H1 (cell line): ENCODE measurements at regions not wholly inside any gene's neighbourhood (a gene's known extent, or its start where the extent isn't known, plus 50 kb on each side); places are given as distances from the start of the nearest gene placed in this dataset.

Source experiments
- CTCF ChIA-PET: fragments of 300-600 bp; sonication (Branson Sonifier 250); formaldehyde crosslinking; loops from one replicate; lab custom pipeline; 2021; ENCODE audit not compliant: partially characterized antibody; lab: Charles Lee
- POLR2A ChIA-PET: fragments of 300-600 bp; sonication (Branson Sonifier 250); formaldehyde crosslinking; loops from one replicate; lab custom pipeline; 2021; ENCODE audit warnings: inconsistent platforms; ENCODE audit not compliant: partially characterized antibody; lab: Charles Lee
- DNase-seq, 2 experiments: peaks; one replicate each; pipeline versions ENCODE4 v3.0.0 to v3.0.0-alpha.2; 2010 to 2022; ENCODE audit warnings: low spot score in 2 of 2, low read depth in 1 of 2, mixed read lengths in 1 of 2
- FAIRE-seq: peaks from 2 replicates; lab custom pipeline; 2011; peaks lifted over from hg19 to GRCh38; lab: Jason Lieb, UNC
- H2AFZ ChIP-seq: 2 replicates; pipeline ENCODE4 v1.8.1; 2012; ENCODE audit warnings: low read length, inconsistent platforms
- H2AK5ac ChIP-seq: 2 replicates; pipeline ENCODE4 v1.6.1; 2013; ENCODE audit warnings: low read depth, low read length
- H2BK120ac ChIP-seq: replicated peaks from 2 replicates; pipeline ENCODE3; 2013; ENCODE audit warnings: low read depth, low read length, inconsistent platforms
- H2BK12ac ChIP-seq: 2 replicates; pipeline ENCODE4 v1.6.1; 2013; ENCODE audit warnings: low read depth, low read length
- H2BK15ac ChIP-seq: 2 replicates; pipeline ENCODE4 v1.6.1; 2013; ENCODE audit warnings: low read length
- H2BK20ac ChIP-seq: 2 replicates; pipeline ENCODE4 v1.6.1; 2013; ENCODE audit warnings: low read length
- H2BK5ac ChIP-seq: 2 replicates; pipeline ENCODE4 v1.6.1; 2013; ENCODE audit warnings: low read depth, low read length
- H3K14ac ChIP-seq: 2 replicates; pipeline ENCODE4 v1.6.1; 2013; ENCODE audit warnings: inconsistent platforms; ENCODE audit not compliant: insufficient read length
- H3K18ac ChIP-seq: 2 replicates; pipeline ENCODE4 v1.6.1; 2013; ENCODE audit warnings: low read length; ENCODE audit errors: extremely low read depth
- H3K23ac ChIP-seq: 2 replicates; pipeline ENCODE4 v1.6.1; 2013; ENCODE audit warnings: inconsistent platforms; ENCODE audit not compliant: insufficient read length
- H3K23me2 ChIP-seq: 2 replicates; pipeline ENCODE4 v1.6.1; 2013; ENCODE audit warnings: low read depth, low read length
- H3K27ac ChIP-seq: 2 replicates; pipeline ENCODE4 v1.6.1; 2011; ENCODE audit warnings: low read depth, low read length, inconsistent platforms
- H3K27me3 ChIP-seq, 4 experiments: replicated peaks in 1 of 4; 1 replicate in 1 of 4; 2 replicates in 3 of 4; pipeline versions ENCODE4 v1.6.1 to v1.8.1; 2011 to 2013; ENCODE audit warnings: low read length in 3 of 4, mild to moderate bottlenecking in 3 of 4, inconsistent platforms in 2 of 4, mixed read lengths in 2 of 4, moderate library complexity in 1 of 4; ENCODE audit not compliant: control insufficient read depth in 3 of 4, insufficient read depth in 3 of 4; ENCODE audit errors: extremely low read depth in 1 of 4
- H3K36me3 ChIP-seq, 4 experiments: 2 replicates each; pipeline versions ENCODE4 v1.6.1 to v1.8.1; 2011 to 2013; ENCODE audit warnings: mild to moderate bottlenecking in 4 of 4, low read length in 3 of 4, moderate library complexity in 2 of 4, control low read depth in 1 of 4, inconsistent platforms in 1 of 4; ENCODE audit not compliant: insufficient read depth in 4 of 4, control insufficient read depth in 2 of 4
- H3K4ac ChIP-seq: replicated peaks from 2 replicates; pipeline ENCODE3; 2013; ENCODE audit warnings: low read length, low read depth, mixed read lengths, inconsistent platforms; ENCODE audit not compliant: insufficient read length
- H3K4me1 ChIP-seq, 4 experiments: replicated peaks in 1 of 4; 1 replicate in 1 of 4; 2 replicates in 3 of 4; pipeline versions ENCODE4 v1.6.1 to v1.8.1; 2011 to 2013; ENCODE audit warnings: low read length in 3 of 4, inconsistent platforms in 2 of 4, mixed read lengths in 1 of 4; ENCODE audit not compliant: insufficient read depth in 4 of 4, control insufficient read depth in 3 of 4
- H3K4me2 ChIP-seq, 2 experiments: 2 replicates each; pipeline versions ENCODE4 v1.6.1 to v1.8.1; 2011 to 2013; ENCODE audit warnings: low read depth in 2 of 2, low read length in 2 of 2, control low read depth in 1 of 2, inconsistent platforms in 1 of 2, mild to moderate bottlenecking in 1 of 2; ENCODE audit not compliant: insufficient read depth in 1 of 2
- H3K4me3 ChIP-seq, 4 experiments: fragments of 200-600, 300-600 bp in 1 of 4; sonication (generic), shearing (Covaris generic), sonication (Bioruptor Twin) in 1 of 4; 2 replicates each; pipeline versions ENCODE4 v1.5.1 to v1.8.1; 2011 to 2016; ENCODE audit warnings: low read length in 4 of 4, low read depth in 3 of 4, control low read depth in 2 of 4, inconsistent platforms in 2 of 4, mild to moderate bottlenecking in 2 of 4, mixed read lengths in 1 of 4, moderate library complexity in 1 of 4; ENCODE audit not compliant: insufficient read depth in 2 of 4; ENCODE audit errors: extremely low read depth in 1 of 4
- H3K56ac ChIP-seq: replicated peaks from 2 replicates; pipeline ENCODE3; 2013; ENCODE audit warnings: low read depth, mild to moderate bottlenecking, mixed read lengths, low read length, inconsistent platforms; ENCODE audit not compliant: insufficient read length
- H3K79me1 ChIP-seq: 2 replicates; pipeline ENCODE4 v1.6.1; 2013; ENCODE audit warnings: low read depth, low read length, control low read depth
- H3K79me2 ChIP-seq, 2 experiments: 2 replicates each; pipeline versions ENCODE4 v1.6.1 to v1.8.1; 2012 to 2013; ENCODE audit warnings: low read length in 2 of 2, mild to moderate bottlenecking in 2 of 2, inconsistent platforms in 1 of 2; ENCODE audit not compliant: insufficient read depth in 2 of 2, control insufficient read depth in 1 of 2
- H3K9ac ChIP-seq, 4 experiments: replicated peaks in 1 of 4; 1 replicate in 1 of 4; 2 replicates in 3 of 4; pipeline versions ENCODE4 v1.6.1 to v1.8.1; 2011 to 2013; ENCODE audit warnings: low read depth in 3 of 4, low read length in 3 of 4, control low read depth in 2 of 4, mild to moderate bottlenecking in 2 of 4, moderate library complexity in 2 of 4, inconsistent platforms in 1 of 4; ENCODE audit errors: extremely low read depth in 1 of 4
- H3K9me3 ChIP-seq, 2 experiments: 2 replicates each; pipeline versions ENCODE4 v1.6.1 to v1.8.1; 2012 to 2013; ENCODE audit warnings: mild to moderate bottlenecking in 2 of 2, moderate library complexity in 2 of 2, control low read depth in 1 of 2, inconsistent platforms in 1 of 2, low read depth in 1 of 2, low read length in 1 of 2, mixed read lengths in 1 of 2; ENCODE audit not compliant: insufficient read depth in 2 of 2
- H4K20me1 ChIP-seq, 2 experiments: replicated peaks in 1 of 2; 2 replicates each; pipeline versions ENCODE3 to v1.8.1; 2011 to 2013; ENCODE audit warnings: inconsistent platforms in 2 of 2, low read length in 2 of 2, mild to moderate bottlenecking in 1 of 2; ENCODE audit not compliant: insufficient read depth in 2 of 2, control insufficient read depth in 1 of 2
- H4K5ac ChIP-seq: 2 replicates; pipeline ENCODE4 v1.6.1; 2013; ENCODE audit warnings: low read length, low read depth, mixed read lengths, inconsistent platforms; ENCODE audit not compliant: insufficient read length
- H4K8ac ChIP-seq: 2 replicates; pipeline ENCODE4 v1.8.0; 2013; ENCODE audit warnings: mild to moderate bottlenecking, moderate library complexity, low read length, inconsistent platforms; ENCODE audit not compliant: insufficient read depth; ENCODE audit errors: extremely low read depth
- H4K91ac ChIP-seq: replicated peaks from 2 replicates; pipeline ENCODE3; 2013; ENCODE audit warnings: low read length, mixed read lengths, inconsistent platforms; ENCODE audit not compliant: insufficient read length
- BCL11A ChIP-seq, 2 experiments: IDR thresholded peaks; one replicate each; pipeline ENCODE4 v1.6.1; 2011; ENCODE audit warnings: low read depth in 2 of 2, low read length in 2 of 2, mild to moderate bottlenecking in 2 of 2
- CBX8 ChIP-seq: fragments of 300-800, 300-1000 bp; sonication (generic); IDR thresholded peaks from 2 replicates; pipeline ENCODE4 v1.7.1; 2016; ENCODE audit warnings: low read depth, low read length, borderline replicate concordance
- CHD1 ChIP-seq: IDR thresholded peaks from 2 replicates; pipeline ENCODE4 v1.6.1; 2012; ENCODE audit warnings: low read depth, low read length, improper control_type of control experiment
- CREB1 ChIP-seq: IDR thresholded peaks from 2 replicates; pipeline ENCODE4 v1.6.1; 2012; ENCODE audit warnings: inconsistent platforms
- EGR1 ChIP-seq: IDR thresholded peaks from 2 replicates; pipeline ENCODE4 v1.6.1; 2011; ENCODE audit warnings: low read depth, low read length, borderline replicate concordance
- EP300 ChIP-seq, 2 experiments: IDR thresholded peaks; 1 replicate in 1 of 2; 2 replicates in 1 of 2; pipeline ENCODE4 v1.6.1; 2011 to 2012; ENCODE audit warnings: low read depth in 2 of 2, low read length in 2 of 2, mild to moderate bottlenecking in 2 of 2, borderline replicate concordance in 1 of 2, inconsistent platforms in 1 of 2, moderate library complexity in 1 of 2
- GTF2F1 ChIP-seq: IDR thresholded peaks from 2 replicates; pipeline ENCODE4 v1.6.1; 2012; ENCODE audit warnings: low read depth, low read length, improper control_type of control experiment, borderline replicate concordance
- JUN ChIP-seq: IDR thresholded peaks from 2 replicates; pipeline ENCODE4 v1.6.1; 2011; ENCODE audit warnings: low read depth, mild to moderate bottlenecking, improper control_type of control experiment, low read length
- KDM4A ChIP-seq: IDR thresholded peaks from one replicate; pipeline ENCODE4 v1.7.1; 2012; ENCODE audit warnings: low read depth, mild to moderate bottlenecking, moderate library complexity, low read length, inconsistent platforms; ENCODE audit not compliant: severe bottlenecking
- POLR2AphosphoS5 ChIP-seq: IDR thresholded peaks from 2 replicates; pipeline ENCODE4 v1.6.1; 2011; ENCODE audit warnings: low read depth, low read length
- RAD21 ChIP-seq, 2 experiments: IDR thresholded peaks in 1 of 2; conservative IDR thresholded peaks in 1 of 2; 2 replicates each; pipeline ENCODE4 v1.6.1; 2011; ENCODE audit warnings: low read depth in 2 of 2, low read length in 2 of 2, improper control_type of control experiment in 1 of 2, inconsistent platforms in 1 of 2, mild to moderate bottlenecking in 1 of 2, moderate library complexity in 1 of 2
- RFX5 ChIP-seq: IDR thresholded peaks from 2 replicates; pipeline ENCODE4 v1.6.1; 2011; ENCODE audit warnings: low read depth, low read length, improper control_type of control experiment, borderline replicate concordance
- RXRA ChIP-seq: IDR thresholded peaks from 2 replicates; pipeline ENCODE4 v1.6.1; 2011; ENCODE audit warnings: low read depth, mild to moderate bottlenecking, low read length, moderate library complexity; ENCODE audit not compliant: insufficient read depth
- SIN3A ChIP-seq, 2 experiments: IDR thresholded peaks in 1 of 2; conservative IDR thresholded peaks in 1 of 2; 2 replicates each; pipeline ENCODE4 v1.6.1; 2011 to 2012; ENCODE audit warnings: low read length in 2 of 2, improper control_type of control experiment in 1 of 2, low read depth in 1 of 2, mild to moderate bottlenecking in 1 of 2
- SRF ChIP-seq: IDR thresholded peaks from 2 replicates; pipeline ENCODE4 v1.6.1; 2011; ENCODE audit warnings: mild to moderate bottlenecking, low read depth, low read length, moderate library complexity
- SUZ12 ChIP-seq: fragments of 200-600 bp; sonication (generic); IDR thresholded peaks from 2 replicates; pipeline ENCODE4 v1.6.1; 2012; ENCODE audit warnings: mild to moderate bottlenecking, inconsistent platforms, low read length, moderate library complexity, mixed read lengths
- YY1 ChIP-seq: IDR thresholded peaks from 2 replicates; pipeline ENCODE4 v1.6.1; 2011; ENCODE audit warnings: low read depth, mild to moderate bottlenecking, low read length

DNA sequence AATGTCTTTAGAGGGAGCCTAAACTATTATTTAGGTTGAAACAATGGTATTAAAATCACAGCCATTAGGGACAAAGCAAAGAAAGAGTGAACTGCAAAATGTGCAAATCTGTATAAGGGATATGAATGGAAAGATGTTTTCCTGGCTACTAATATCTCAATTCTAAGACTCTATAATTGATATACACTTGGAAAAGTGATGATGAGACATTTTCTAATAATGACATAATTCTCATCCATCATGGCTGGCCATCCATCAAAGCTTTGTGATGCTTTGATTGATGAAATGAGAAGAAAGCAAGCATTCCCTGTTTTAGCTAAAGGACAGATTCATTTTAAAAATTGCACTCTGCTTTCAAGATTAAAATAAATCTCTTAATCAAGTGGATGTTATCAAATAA, 965.5 kb upstream of the IGFBP7 start:
- Histone ChIP-seq H3K27ac (no peak overlapping the region), H2BK20ac (no peak overlapping the region), H3K14ac (no peak overlapping the region), H3K9ac (no peak overlapping the region), H2BK5ac (no peak overlapping the region), H3K27me3 (no peaks in the 10 kb centered on the region), H3K23me2 (no peaks in the 10 kb centered on the region), H2AFZ (no peak overlapping the region), H3K18ac (no peak overlapping the region), H4K91ac (no peak overlapping the region), H3K36me3 (no peaks in the 10 kb centered on the region), H3K23ac (no peak overlapping the region), H2AK5ac (no peak overlapping the region), H3K4me2 (no peak overlapping the region), H3K9me3 (peaks cover 0 to 3% of the 10 kb centered on the region in 2 experiments; a peak in 1 of 4 replicates), H2BK120ac (no peak overlapping the region), H4K20me1 (no peaks in the 10 kb centered on the region), H4K8ac (no peak overlapping the region), H2BK12ac (no peak overlapping the region), H3K4ac (no peak overlapping the region), H3K4me3 (no peak overlapping the region), H3K79me2 (no peaks in the 10 kb centered on the region), H4K5ac (no peak overlapping the region), H3K4me1 (no peaks in the 10 kb centered on the region), H3K56ac (no peak overlapping the region), H3K79me1 (no peaks in the 10 kb centered on the region), H2BK15ac (no peak overlapping the region)
- ChIA-PET CTCF (no interaction called here), POLR2A (no interaction called here)
- FAIRE-seq (no peak), DNase-seq (no peak)
- TF ChIP-seq SIN3A (conservative IDR thresholded peaks at IDR 0.05 in 1 of 2, IDR thresholded peaks at IDR 0.05 in 1 of 2; ENCODE audit: low read depth in 1 of 2, low read length in 2 of 2) (no peak), EGR1 (no peak), GTF2F1 (no peak), POLR2AphosphoS5 (no peak), RFX5 (no peak), CHD1 (no peak), RAD21 (IDR thresholded peaks at IDR 0.05 in 1 of 2, conservative IDR thresholded peaks at IDR 0.05 in 1 of 2; ENCODE audit: low read depth in 2 of 2, low read length in 2 of 2) (no peak), SRF (no peak), BCL11A (IDR thresholded peaks at IDR 0.05; ENCODE audit: low read depth in 2 of 2, low read length in 2 of 2) (no peak), KDM4A (no peak), JUN (no peak), YY1 (no peak), CBX8 (no peak), SUZ12 (no peak), EP300 (IDR thresholded peaks at IDR 0.05; ENCODE audit: borderline replicate concordance in 1 of 2, low read depth in 2 of 2, low read length in 2 of 2) (no peak), CREB1 (no peak), RXRA (no peak)
